GM19351 (cell line): ENCODE measurements at regions not wholly inside any gene's neighbourhood (a gene's known extent, or its start where the extent isn't known, plus 50 kb on each side); places are given as distances from the start of the nearest gene placed in this dataset.
A peak's percentile ranks its signal among the peaks of the same experiment; 100 is the strongest.

Source experiments
- ATAC-seq: cut with Tn5 transposase; IDR thresholded peaks from one replicate; pipeline ENCODE4 v1.9.1; 2021; ENCODE audit warnings: mild to moderate bottlenecking, moderate library complexity; ENCODE audit not compliant: unreplicated experiment

GRCh38 chr9:11312966-11313365 is 700.2 kb upstream of the PTPRD start:
- no peak for ATAC-seq

GRCh38 chr9:11318946-11319345 is 706.1 kb upstream of the PTPRD start:
- no peak for ATAC-seq

- peak; percentile 64 for ATAC-seq
Measured at GRCh38 chr9:11319538-11319937, 706.7 kb upstream of the PTPRD start.

GRCh38 chr9:11320989-11321388 is 708.2 kb upstream of the PTPRD start:
- no peak for ATAC-seq

- ATAC-seq = no peak
Measured at GRCh38 chr9:11323457-11323856, 710.7 kb upstream of the PTPRD start.

- no peak for ATAC-seq
Measured at GRCh38 chr9:11326231-11326630, 713.4 kb upstream of the PTPRD start.

GRCh38 chr9:11328326-11328725 is 715.5 kb upstream of the PTPRD start:
- no peak for ATAC-seq

- no peak for ATAC-seq
Measured at GRCh38 chr9:11335011-11335410, 722.2 kb upstream of the PTPRD start.

- peak; percentile 94 for ATAC-seq
Measured at GRCh38 chr9:11338130-11338529, 725.3 kb upstream of the PTPRD start.

- no peak for ATAC-seq
Measured at GRCh38 chr9:11340654-11341053, 727.9 kb upstream of the PTPRD start.

- ATAC-seq = no peak
Measured at GRCh38 chr9:11347437-11347836, 734.6 kb upstream of the PTPRD start.

- no peak for ATAC-seq
Measured at GRCh38 chr9:11348366-11348765, 735.6 kb upstream of the PTPRD start.

- no peak for ATAC-seq
Measured at GRCh38 chr9:11349187-11349586, 736.4 kb upstream of the PTPRD start.

GRCh38 chr9:11352612-11353011 is 739.8 kb upstream of the PTPRD start:
- no peak for ATAC-seq

- ATAC-seq = no peak
Measured at GRCh38 chr9:11356067-11356466, 743.3 kb upstream of the PTPRD start.

- no peak for ATAC-seq
Measured at GRCh38 chr9:11366585-11367129, 753.9 kb upstream of the PTPRD start.

GRCh38 chr9:11374926-11375325 is 762.1 kb upstream of the PTPRD start:
- no peak for ATAC-seq

- ATAC-seq = no peak
Measured at GRCh38 chr9:11402621-11403020, 789.8 kb upstream of the PTPRD start.

GRCh38 chr9:11414241-11414640 is 801.4 kb upstream of the PTPRD start:
- ATAC-seq = no peak

- ATAC-seq = no peak
Measured at GRCh38 chr9:11417782-11418181, 805.0 kb upstream of the PTPRD start.

GRCh38 chr9:11431490-11431889 is 818.7 kb upstream of the PTPRD start:
- no peak for ATAC-seq

- no peak for ATAC-seq
Measured at GRCh38 chr9:11432361-11432760, 819.6 kb upstream of the PTPRD start.

- ATAC-seq = no peak
Measured at GRCh38 chr9:11443631-11444030, 830.8 kb upstream of the PTPRD start.
